Mucosa of stomach (tissue), 1 donor: ENCODE measurements at regions not wholly inside any gene's neighbourhood (a gene's known extent, or its start where the extent isn't known, plus 50 kb on each side); places are given as distances from the start of the nearest gene placed in this dataset.

Source experiments
- H3K27me3 ChIP-seq: one replicate; pipeline ENCODE4 v1.7.0; 2013; ENCODE audit warnings: mild to moderate bottlenecking, low read length; ENCODE audit not compliant: control insufficient read depth, insufficient read depth
- H3K36me3 ChIP-seq: one replicate; pipeline ENCODE4 v1.7.0; 2013; ENCODE audit warnings: low read length; ENCODE audit not compliant: control insufficient read depth, insufficient read depth
- H3K4me1 ChIP-seq: one replicate; pipeline ENCODE4 v1.7.0; 2013; ENCODE audit warnings: mild to moderate bottlenecking, low read length; ENCODE audit not compliant: control insufficient read depth, insufficient read depth
- H3K4me3 ChIP-seq: one replicate; pipeline ENCODE4 v1.7.0; 2013; ENCODE audit warnings: low read length
- H3K9ac ChIP-seq: one replicate; pipeline ENCODE4 v1.7.0; 2013; ENCODE audit warnings: mild to moderate bottlenecking, low read length, moderate library complexity
- H3K9me3 ChIP-seq: one replicate; pipeline ENCODE4 v1.7.0; 2013; ENCODE audit warnings: mild to moderate bottlenecking, low read length, moderate library complexity; ENCODE audit not compliant: control insufficient read depth
- donor health status: Pancreatic carcinoma.

DNA sequence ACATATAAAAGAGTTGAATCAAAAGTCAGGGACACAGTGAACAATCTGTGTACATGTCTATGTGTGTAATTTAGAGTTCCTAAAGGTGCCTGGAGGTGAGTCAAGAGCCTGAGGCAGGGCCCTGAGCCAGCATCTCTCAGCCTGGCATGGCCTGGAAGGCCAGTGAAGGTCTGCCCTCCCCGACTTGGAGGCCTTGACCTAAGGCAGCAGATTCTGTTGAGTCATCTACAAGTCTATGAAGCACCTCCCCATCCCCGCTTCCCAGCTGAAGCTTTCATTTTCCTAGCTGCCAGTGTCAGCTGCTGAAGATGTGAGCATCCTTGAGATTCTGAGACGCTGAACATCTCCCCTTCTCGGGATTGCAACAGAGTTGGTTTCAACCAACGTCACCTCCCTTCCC lies 583.9 kb downstream of the BCOR start:
- Histone ChIP-seq H3K4me1 (peaks cover 2% of the 10 kb centered on the region), H3K4me3 (no peak overlapping the region), H3K9ac (no peak overlapping the region), H3K9me3 (no peaks in the 10 kb centered on the region), H3K36me3 (no peaks in the 10 kb centered on the region), H3K27me3 (no peaks in the 10 kb centered on the region)

- no peaks in the 10 kb centered on the region for H3K36me3 ChIP-seq
- H3K9me3 ChIP-seq = no peaks in the 10 kb centered on the region
- H3K4me1 ChIP-seq = peaks cover 10% of the 10 kb centered on the region
- no peak overlapping the region for H3K4me3 ChIP-seq
- no peaks in the 10 kb centered on the region for H3K27me3 ChIP-seq
- no peak overlapping the region for H3K9ac ChIP-seq
These were observed 583.0 kb downstream of the BCOR start for GRCh38 chrX:39514801-39515200.

- Histone ChIP-seq H3K27me3 (no peaks in the 10 kb centered on the region), H3K4me1 (peaks cover 10% of the 10 kb centered on the region), H3K36me3 (no peaks in the 10 kb centered on the region), H3K9me3 (no peaks in the 10 kb centered on the region), H3K9ac (no peak overlapping the region), H3K4me3 (no peak overlapping the region)
These were observed 581.3 kb downstream of the BCOR start for GRCh38 chrX:39516427-39516841.

- Histone ChIP-seq H3K36me3 (no peaks in the 10 kb centered on the region), H3K4me3 (no peak overlapping the region), H3K4me1 (peaks cover 10% of the 10 kb centered on the region), H3K9me3 (no peaks in the 10 kb centered on the region), H3K9ac (no peak overlapping the region), H3K27me3 (no peaks in the 10 kb centered on the region)
These were observed 579.2 kb downstream of the BCOR start for GRCh38 chrX:39518476-39519029.

DNA sequence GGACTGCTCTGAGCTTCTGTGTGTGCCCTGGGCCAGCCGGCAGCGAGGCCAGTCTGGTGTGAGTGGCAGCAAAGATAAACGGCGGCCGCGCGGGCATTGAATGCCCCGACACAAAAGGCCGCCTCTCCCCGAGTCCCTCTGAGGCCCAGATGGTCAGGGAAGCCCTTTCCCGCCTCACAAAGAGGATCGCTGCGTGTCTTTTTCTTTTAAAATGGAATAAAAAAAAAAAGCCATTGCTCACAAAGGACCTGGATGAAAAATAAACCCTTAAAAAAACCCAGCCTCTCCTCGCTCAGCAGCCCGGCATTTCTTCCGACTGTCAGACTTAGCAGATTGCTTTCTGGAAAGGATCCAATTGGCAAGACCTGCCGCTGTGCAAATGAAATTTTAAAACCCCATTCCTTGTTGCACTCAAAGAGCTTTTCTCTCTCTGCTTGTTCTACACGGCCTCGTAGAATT lies 578.7 kb downstream of the BCOR start:
- Histone ChIP-seq H3K4me3 (no peak overlapping the region), H3K9me3 (no peaks in the 10 kb centered on the region), H3K27me3 (no peaks in the 10 kb centered on the region), H3K36me3 (no peaks in the 10 kb centered on the region), H3K4me1 (peaks cover 10% of the 10 kb centered on the region), H3K9ac (no peak overlapping the region)

DNA sequence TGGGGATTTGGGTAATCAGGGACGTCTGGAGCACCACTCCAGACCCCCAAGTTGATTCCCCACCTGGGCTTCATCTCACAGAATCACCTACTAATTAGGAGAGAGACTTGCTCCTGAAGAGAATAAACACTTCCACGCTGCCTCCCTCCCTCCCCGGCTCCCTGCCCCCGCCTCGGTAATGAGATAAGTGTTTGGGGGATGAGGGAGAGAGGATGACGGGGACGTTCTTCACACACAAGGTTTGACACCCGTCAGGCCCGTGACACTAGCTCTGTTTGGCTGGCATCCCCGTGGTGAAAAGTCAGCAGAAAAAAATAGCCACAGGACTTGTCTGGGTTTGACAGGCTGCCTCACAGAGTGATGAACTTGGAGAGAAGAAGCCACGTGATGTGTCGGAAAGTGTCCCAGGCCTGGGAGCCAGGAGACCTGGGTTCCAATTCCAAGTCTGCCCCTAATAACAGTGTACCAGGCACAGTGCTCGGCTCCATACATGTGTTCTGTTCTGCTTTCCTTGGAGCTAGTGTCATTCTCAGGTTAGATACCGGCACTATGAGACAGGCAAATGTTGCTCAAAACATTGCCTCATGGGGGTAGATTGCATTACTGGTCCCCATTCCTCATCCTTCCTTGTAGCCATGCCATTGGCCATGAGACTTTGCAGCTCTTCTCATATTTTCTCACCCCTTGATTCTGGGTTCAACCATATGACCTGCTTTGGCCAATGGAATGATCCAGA lies 578.0 kb downstream of the BCOR start:
- Histone ChIP-seq H3K36me3 (no peaks in the 10 kb centered on the region), H3K4me3 (no peak overlapping the region), H3K9ac (no peak overlapping the region), H3K9me3 (no peaks in the 10 kb centered on the region), H3K27me3 (no peaks in the 10 kb centered on the region), H3K4me1 (peaks cover 10% of the 10 kb centered on the region)

GRCh38 chrX:39525758-39526157 lies 572.0 kb downstream of the BCOR start:
- no peak overlapping the region for H3K9ac ChIP-seq
- H3K36me3 ChIP-seq = no peaks in the 10 kb centered on the region
- H3K9me3 ChIP-seq = no peaks in the 10 kb centered on the region
- no peaks in the 10 kb centered on the region for H3K4me1 ChIP-seq
- no peaks in the 10 kb centered on the region for H3K27me3 ChIP-seq
- no peak overlapping the region for H3K4me3 ChIP-seq

GRCh38 chrX:39527025-39527424 lies 570.7 kb downstream of the BCOR start:
- Histone ChIP-seq H3K36me3 (no peaks in the 10 kb centered on the region), H3K4me1 (no peaks in the 10 kb centered on the region), H3K9me3 (no peaks in the 10 kb centered on the region), H3K27me3 (no peaks in the 10 kb centered on the region), H3K9ac (no peak overlapping the region), H3K4me3 (no peak overlapping the region)

GRCh38 chrX:39528161-39528916 lies 569.4 kb downstream of the BCOR start:
- Histone ChIP-seq H3K4me3 (no peak overlapping the region), H3K9me3 (no peaks in the 10 kb centered on the region), H3K4me1 (no peaks in the 10 kb centered on the region), H3K36me3 (no peaks in the 10 kb centered on the region), H3K9ac (no peak overlapping the region), H3K27me3 (no peaks in the 10 kb centered on the region)

GRCh38 chrX:39532761-39533160 lies 565.0 kb downstream of the BCOR start:
- Histone ChIP-seq H3K4me1 (no peaks in the 10 kb centered on the region), H3K9me3 (no peaks in the 10 kb centered on the region), H3K27me3 (no peaks in the 10 kb centered on the region), H3K4me3 (no peak overlapping the region), H3K36me3 (no peaks in the 10 kb centered on the region), H3K9ac (no peak overlapping the region)

DNA sequence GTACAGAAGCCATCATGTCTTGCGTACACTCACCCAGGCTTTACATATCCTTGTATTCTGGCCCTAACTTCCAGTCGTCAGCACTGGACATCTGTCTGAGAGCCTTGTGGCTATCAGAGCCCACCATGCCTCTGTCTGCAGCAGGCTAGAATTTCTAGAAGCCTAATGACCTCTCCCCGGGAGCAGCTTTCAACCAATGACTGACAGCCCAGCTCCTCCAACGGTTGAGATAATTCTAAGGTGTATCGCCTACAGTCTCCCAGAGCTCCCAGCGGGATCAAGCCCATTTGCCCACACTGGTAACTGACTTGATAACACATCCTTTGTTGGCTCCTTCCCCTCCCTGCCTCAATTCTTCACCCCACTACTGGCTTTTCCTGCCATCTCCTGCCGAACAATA lies 562.8 kb downstream of the BCOR start:
- H3K4me3 ChIP-seq = no peak overlapping the region
- no peaks in the 10 kb centered on the region for H3K9me3 ChIP-seq
- H3K4me1 ChIP-seq = no peaks in the 10 kb centered on the region
- H3K27me3 ChIP-seq = no peaks in the 10 kb centered on the region
- H3K9ac ChIP-seq = no peak overlapping the region
- H3K36me3 ChIP-seq = no peaks in the 10 kb centered on the region

GRCh38 chrX:39536211-39536610 lies 561.5 kb downstream of the BCOR start:
- Histone ChIP-seq H3K9ac (no peak overlapping the region), H3K4me3 (no peak overlapping the region), H3K4me1 (no peaks in the 10 kb centered on the region), H3K36me3 (no peaks in the 10 kb centered on the region), H3K9me3 (no peaks in the 10 kb centered on the region), H3K27me3 (no peaks in the 10 kb centered on the region)
